Activated CD4-positive, alpha-beta T cell treated with anti-CD3 and anti-CD28 coated beads, Interleukin-2, amount 50 U/mL, for 4 hours (primary cell): ENCODE measurements at regions not wholly inside any gene's neighbourhood (a gene's known extent, or its start where the extent isn't known, plus 50 kb on each side); places are given as distances from the start of the nearest gene placed in this dataset.
A peak's percentile ranks its signal among the peaks of the same experiment; 100 is the strongest.

ENCODE experiments used
- DNase-seq, 2 experiments: peaks; one replicate each; pipeline ENCODE4 v3.0.0-alpha.2; 2020

DNA sequence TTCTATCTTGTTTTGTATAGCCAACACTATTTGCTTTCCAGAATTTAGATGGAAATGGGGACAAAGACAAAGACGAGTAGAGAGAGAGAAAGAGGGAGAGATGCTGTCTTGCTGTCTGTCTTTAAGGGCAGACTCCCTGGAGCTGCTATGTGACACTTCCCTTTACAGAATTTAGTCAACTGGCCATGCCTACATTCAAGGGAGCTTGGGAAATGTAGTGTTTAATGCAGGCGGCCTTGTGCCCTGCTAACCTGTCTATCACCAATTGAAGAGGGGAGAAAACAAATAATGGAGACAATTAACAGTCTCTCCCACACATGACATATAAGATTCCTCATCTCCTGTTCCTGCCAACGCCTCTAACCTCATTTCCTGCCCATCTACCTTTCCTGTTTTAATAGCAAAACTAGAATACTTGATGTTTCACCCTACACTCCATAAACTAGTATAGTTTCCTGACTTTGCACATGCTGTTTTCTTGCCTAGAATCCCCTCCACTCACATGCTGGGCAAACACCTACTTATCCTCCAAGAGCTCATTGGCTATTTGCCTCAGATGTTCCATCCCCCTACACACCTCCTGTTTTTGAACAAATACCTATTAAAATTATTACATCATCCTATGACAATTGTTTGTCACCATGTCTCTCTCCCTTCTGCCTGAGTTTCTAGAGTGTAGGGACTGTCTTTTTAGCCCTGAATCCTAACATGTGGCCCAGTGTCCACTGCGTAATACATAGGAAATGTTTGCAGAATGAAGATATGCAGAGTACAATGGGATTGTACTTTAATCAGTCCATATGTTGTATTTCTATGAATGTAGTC lies 117.2 kb downstream of the SLC25A24 start:
- DNase-seq = no peak

DNA sequence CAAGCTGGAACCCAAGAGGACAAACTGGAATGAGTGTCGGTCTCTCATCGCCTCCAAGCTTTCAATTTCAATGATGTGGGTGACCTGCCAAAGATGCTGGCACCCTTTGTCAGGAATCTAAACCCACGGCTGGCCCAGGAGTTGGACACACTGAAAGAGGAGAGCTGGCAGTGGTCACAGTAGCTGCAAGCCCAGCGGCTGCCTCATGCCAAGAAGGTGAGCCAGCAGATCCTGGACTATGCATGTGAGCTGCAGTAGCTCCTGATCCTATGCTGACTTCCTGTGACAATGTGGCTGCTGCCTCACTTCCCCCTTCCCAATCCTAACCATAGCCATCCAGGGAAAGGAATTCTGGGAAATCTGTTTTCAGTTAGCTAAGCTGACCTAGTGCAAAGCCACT lies 117.0 kb upstream of the VAV3 start:
- no peak for DNase-seq

DNA sequence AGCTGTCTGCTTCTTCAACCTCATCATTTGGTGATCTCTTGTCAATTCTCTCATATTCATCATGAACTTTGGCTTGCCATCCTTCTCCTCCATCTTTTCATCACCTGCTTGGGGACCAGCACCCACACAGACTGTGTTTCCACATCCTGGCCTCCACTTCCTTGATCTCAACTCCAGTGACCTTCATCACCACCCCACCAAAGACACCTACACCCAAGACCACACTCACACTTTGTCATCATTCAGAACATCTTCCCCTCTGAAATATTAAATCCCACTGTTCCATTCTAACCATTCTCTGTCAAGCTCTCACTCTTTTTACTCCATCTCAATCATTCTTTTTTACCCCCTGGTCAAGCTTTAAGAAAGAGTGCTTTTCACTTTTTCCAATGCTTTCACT lies 115.5 kb upstream of the VAV3 start:
- peak in 1 of 2 experiments; percentile 22 for DNase-seq

DNA sequence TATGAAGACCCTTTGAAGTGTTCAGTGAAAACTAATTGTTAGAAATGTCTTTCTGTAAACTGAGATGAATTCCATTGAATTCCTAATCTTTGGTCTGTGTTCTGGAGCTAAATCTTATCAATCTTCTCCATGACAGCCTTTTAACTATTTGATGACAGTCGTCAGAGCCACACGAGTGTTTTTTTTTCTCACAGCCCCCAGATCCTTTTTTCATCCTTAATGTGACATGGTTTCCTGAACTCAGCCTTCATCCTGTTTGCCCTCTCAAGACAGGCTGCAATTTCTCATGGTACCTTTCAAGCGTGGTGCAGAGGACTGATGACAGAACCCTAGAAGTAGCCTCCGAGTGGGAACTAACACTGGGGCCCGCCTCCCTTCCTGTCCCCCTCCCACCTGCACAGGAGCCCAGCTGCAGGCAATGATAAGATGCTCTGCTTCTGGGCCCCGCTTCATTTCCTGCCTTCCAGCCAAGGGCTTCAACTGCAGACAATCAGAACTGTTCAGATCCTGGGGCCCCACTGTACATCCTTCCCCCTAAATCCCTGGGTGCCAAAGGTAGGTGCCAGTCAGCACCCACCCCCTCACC lies 114.6 kb upstream of the VAV3 start:
- peak; percentile 23 to 35 for DNase-seq

DNA sequence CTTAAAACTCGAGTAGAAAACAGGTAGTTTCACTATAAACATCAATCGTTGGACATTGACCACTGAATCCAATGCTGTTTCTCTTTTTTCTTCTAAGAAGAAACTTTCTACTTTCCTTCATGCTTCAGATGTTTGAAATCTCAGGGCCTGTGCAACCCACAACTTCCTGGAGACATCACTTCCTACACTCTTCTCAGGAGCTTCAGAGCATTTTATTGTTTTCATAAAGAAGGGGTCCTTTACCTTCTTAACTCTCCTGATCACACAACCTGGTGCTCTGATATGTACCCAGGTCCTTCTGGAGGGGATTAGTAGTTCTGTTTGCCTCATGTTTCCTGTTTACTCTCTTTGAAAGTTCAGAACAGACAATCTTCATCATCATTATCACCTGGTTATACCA lies 113.0 kb upstream of the VAV3 start:
- DNase-seq = no peak

DNA sequence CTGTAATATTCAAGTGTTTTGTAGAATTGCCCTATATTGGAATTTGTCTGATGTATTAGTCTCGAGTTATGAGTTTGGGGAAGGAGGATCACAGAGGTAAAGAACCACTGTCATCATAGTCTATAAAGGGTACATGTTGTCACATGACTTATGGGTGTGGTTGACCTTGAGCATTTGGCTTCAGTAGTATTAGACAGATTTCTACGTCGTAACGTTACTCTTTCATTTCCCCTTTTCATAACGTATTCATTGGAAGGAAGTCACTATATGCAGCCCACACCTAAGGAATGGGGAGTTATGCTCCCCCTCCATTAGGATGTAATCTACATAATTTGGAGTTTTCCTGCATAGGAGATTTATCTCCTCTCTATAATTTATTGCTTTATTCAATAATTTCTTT lies 110.1 kb upstream of the VAV3 start:
- no peak for DNase-seq

DNA sequence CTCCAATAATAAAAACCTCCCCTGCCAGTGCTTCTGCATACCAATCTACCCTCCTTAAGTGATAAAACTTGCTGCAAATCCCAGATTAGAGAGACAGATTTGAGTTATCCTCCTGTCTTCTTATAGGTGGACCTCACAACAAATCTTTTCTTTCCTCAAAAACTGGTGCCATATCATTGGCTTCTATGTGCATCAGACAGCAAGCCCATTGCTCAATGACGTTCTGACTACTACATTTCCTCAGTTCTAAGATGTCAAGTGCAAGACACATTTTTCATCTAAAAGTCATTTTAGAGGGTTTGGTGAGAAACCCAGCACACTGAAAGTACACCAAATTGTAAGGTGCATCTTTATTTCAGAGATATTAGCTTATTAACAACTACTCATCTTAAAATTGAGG lies 107.8 kb upstream of the VAV3 start:
- no peak for DNase-seq

DNA sequence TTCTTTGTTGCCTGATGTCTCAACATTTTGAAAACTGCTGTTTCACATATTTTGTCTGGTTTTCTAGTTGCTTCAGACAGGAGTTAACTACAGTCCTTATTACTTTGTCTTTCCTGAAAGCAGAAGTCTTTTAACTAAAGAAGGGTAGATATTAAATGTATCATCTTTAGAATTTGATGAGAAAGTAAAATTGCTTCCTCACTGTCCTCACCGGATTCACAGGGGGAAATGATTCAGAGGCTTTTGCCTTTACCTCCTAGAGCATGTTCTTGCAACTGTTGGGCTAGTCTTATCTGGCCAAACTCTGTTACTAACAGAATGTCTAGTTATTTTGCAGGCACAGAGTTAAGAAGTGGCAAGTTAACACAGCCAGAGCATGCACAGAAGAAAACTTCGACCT lies 107.2 kb upstream of the VAV3 start:
- no peak for DNase-seq

DNA sequence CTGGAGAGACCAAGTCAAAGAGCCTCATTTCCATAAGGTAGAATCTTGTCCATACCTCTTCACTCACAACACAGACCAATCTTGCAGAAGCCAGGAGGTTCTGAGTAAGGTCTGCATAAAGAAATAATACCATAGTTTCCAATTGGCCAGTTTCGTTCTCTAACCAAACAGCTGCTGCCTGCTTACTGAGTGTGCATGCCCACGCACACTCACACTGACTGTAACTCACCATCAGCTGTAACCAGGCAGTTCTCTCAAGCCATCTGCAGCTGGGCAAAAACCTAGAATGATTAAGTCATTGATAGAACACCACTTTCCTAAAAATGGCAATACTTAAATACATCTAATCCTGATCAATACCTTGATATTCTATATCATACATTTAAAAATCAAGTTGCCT lies 106.6 kb upstream of the VAV3 start:
- no peak for DNase-seq

DNA sequence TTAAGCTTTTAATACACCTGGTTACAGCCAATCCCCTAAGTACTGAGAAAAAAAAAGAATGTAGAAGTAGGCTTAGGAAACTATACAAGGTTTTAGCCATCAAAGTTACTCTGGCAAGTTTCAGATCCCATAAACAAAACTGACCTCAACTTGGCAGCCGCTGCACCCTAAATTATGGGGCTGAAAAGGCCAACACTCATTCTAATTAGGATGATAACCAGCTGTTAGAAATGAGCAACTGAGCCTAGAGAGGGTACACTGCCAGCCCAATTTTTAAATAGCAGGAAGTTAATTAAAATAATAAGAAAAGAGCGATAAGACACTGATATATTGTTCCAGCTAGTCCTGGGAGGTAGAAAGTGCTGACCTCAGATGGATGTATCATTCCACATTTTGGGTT lies 105.7 kb upstream of the VAV3 start:
- DNase-seq = no peak

DNA sequence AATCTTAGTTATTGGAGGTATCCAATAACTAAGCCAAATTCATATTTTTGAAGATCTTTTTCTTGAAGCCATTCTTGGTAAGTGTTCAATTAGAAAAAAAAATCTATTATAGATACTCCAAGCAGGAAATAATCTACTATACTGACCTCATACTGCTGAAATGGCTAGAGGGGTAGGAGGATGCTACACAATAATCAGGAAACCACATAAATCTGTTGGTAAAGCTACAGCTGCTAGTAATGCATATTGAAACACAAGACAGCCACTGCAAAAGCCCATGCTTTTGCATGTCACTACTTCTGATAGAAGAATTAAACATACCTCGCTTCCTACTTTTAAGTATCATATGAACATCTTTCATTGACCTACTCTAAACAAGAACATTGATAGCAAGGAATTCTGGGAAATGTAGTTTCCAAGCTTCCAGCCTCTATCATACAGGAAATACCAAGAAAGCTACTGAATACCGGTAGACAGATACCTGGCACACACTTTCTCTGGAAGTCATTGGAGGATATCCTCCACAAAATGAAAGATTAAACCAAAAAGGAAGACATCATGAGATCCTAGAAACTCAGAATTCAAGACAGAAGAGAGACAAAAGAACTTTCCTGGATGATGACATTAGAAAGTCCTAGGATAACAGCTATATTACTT lies 103.0 kb upstream of the VAV3 start:
- DNase-seq = no peak

DNA sequence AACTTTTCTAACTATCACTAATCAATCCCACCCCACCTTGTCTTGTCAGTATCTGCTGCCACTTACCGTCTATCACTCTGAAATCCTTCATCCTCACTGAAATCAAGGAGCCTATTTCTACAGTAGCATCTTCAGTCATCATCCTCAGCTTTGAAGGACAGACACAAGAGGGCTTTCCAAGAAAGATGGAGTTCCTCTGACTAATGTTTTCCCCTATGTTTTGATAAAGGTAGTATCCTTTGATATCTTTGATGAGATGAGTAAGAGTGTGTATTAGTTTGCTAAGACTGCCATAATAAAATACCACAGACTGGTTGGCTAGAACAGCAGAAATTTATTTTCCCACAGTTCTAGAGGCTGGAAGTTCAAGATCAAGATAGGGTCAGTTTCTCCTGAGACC lies 101.8 kb upstream of the VAV3 start:
- no peak for DNase-seq

DNA sequence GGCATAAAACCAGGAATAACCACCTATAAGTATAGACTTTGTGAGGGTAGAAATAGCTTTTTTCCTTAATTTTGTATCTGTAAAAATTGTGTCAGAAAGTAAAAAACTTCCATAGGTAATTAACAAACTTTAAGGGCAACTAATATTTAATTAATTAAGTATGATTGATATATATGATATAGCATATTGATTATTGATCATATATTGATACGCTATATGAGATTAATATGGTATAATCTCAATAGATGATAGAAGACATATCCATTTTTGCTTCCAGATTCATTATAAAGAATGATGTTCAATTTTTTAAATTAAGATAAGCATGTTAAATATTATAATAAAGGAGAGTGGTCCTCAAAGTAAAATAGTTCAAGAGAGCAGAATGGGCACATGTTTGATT lies 99.3 kb upstream of the VAV3 start:
- DNase-seq = no peak

DNA sequence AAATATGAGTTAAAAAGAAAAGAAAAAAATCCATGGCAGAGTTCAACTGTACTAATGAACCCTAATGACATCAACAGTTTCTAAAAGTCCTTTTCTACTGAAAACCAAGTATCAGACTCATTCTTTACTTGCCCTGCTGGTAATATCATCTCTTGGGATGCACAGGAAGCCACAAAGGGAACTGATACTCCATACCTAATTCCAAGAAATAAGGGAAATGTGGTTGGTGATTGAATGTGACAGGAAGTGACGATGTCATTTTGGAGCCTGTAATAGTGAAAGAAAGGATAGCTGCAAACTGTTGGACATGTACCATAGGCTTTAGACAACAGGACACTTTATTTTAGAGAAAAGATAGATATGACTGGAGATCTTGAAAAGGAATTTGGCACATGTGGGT lies 98.7 kb upstream of the VAV3 start:
- DNase-seq = no peak

DNA sequence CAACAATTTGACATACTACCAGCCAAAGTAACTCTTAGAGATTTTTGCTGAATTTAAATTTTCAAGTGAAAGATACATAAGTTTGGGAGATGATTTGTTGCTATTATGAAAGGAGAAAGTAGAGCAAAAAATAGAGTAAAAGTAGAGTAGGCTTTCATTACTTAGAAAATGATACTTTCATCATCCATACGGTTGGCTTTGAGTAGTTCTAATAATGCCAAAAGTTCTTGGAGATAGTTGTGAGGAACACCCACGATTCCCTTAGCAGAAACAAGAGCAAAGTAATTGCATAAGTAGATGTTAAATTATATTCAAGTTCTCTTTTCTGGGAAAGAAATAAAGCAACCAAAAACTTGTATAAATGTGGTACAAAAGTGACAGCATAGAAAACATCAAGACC lies 95.0 kb upstream of the VAV3 start:
- no peak for DNase-seq

DNA sequence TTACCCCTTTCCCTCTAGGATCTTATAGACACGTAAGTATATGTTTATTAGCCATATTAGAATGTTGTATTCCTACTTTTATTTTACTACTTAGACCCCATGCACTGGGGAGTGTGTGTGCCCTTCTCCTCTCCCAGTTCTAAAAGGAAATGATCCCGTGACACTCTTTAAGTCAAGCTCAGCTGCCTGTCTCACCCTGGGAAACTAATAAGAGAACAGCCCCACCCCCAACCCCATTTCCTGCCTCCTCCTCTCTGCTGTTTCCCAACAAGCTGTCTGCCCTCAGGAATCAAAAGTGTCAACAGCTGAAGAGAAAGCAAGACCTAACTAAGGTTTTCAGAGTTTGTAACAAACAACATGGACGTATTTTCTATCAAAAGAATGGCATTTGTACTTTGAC lies 92.6 kb upstream of the VAV3 start:
- no peak for DNase-seq

DNA sequence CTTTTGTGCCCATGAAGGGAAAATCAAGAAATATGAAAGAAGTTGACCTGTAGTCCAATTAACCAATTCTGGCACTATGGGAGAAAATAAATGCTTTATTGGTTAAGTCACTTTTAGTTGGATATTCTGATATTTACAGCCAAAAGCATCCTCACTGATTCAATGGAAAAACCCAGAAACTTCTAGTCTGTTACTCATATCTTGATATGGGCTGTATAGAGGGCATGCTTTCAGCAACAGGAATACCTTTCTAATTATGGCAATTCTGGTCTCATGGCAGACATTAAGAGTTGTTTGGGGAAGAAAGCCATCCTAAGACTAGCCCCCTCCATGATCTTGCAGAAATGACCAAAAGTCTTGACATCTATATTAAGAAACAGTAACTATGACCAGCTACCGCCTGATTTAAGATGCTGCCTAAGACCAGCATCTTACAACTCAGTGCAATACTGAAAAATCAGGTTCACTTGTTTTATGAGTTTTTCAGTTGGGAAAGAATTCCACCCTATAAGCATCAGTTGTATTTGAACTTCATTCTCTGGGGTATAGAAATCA lies 91.5 kb upstream of the VAV3 start:
- DNase-seq = no peak

DNA sequence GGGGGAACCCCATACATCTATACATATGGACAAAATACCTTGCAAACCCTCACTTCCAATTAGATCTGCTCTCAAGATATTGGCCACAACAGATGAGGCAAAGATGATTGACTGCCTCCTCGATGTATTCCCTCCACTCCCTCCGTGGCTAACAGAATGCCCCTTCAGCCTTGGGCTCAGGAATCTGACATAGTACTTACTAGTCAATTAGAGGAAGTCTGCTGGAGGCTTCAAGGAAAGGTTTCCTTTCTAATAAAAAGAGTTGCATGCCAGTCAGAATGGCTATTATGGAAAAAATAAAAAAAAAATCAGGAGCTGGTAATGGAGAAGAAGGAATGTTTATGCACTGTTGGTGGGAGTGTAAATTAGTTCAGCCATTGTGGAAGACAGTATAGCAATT lies 90.4 kb upstream of the VAV3 start:
- no peak for DNase-seq

DNA sequence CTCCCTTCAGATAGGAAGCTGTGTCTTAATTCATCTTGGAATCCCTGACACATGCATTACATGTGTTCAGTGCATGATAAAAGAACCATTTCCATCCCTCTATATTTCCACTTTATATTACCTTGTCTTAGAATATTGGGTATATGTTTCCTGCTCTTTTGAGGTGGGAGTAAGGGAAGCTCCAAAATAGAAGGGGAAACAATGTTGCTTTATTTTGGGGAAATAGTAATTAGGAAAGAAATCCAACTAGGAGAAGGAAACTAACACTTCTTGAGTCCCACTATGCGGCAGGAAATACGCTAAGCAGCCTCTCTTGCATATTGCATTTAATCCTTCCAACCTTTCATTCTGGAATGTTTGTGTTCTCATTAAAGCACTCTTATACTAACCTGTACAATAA lies 89.4 kb upstream of the VAV3 start:
- DNase-seq = no peak

DNA sequence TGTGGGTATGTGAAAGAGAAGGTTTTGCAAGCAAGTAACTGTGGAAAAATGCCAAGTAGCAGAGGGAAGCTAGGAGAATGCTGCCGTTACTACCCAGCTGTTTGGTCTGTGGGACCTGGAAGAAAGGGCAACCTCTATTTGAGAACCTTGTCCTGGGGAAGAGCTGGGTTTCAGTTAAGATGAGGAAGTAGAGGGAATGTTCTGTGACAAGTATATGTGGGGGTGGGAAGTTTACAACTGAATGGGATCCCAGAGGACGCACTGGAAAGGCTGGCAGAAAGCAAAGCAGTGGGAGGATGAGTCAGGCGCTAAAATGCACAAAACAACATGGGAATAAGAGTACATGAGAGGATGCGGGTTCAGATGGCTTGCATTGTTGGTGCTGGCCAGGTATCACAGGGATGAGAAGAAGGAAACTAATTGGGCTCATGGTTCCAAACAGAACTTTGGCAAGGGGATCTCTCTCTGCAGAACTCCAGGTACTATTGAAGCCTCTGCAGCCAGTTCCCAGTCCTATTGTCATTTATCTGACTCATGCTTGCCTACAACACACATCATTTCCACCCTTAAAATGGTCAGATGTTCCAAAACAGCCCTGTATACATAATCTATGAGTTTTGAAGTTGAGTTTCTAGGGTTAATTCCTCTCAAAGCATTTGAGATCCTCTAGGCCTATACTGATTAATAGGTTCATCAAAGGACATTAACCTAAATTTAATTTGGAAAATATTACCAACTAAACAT lies 88.5 kb upstream of the VAV3 start:
- no peak for DNase-seq

DNA sequence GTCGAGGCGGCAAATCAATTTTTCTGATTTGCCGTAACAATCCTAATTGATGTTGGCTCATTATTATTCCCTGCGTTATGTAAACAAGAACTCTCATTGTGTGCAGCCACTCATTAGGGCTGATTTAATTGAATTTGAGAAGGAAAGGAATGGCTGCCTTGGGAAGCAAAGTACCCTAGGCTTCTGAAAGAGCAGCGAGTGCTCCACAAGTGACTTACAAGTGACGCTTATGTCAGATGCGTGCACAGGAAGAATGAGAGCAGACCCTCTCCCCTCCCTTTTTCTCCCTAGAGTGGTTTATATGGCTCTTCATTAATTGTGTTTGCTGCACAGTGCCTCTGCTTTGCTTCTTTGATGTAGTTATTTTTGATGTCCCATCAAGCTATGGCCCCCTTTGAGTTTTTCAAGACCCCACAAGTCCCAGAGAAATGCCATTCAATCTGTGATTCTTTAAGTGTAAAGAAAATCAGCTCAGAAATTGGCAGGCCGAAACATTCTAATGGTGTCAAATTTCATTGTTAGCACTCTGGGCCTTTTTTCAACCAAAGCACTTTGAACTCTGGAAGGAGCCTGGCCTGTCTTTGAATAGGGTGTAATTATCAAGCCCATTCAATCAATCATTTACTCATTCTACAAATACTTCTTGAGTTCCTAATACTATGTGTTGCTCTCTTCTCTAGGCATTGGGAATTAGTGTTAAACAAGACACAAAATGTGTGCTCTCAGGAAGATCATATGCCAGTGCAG lies 86.8 kb upstream of the VAV3 start:
- no peak for DNase-seq

DNA sequence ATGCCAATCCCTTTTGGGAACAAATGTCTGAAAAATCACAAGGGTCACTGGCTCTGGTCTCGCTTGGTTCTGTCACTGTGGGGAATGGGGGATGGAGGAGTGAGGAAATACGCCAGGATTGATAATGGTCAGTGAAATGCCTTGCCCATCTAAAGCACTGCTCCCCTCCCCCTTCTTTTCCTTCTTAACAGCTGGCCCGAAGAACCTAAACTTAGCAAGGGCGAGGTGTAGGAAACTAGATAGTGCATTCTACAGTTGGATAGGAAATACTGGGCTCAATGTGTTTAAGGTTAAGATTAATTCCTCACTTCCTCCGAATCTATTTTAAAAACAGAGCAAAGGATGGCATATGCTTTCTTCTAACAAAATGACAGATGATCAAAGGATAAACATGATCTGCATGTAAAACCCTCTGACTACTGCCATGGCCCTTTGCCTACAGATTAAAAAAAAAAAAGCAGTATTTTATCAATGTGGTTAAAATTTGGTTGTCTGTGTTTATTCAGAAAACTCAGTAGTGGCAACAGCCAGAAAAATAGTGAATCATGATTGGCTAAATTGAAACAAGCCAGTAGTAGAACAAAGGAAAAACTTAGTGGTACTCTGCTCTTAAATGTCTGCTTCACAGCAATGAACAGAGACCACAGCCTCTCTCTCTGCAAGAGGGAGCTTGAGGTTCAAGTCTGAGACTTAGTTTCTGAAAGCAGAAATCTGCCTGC lies 86.1 kb upstream of the VAV3 start:
- DNase-seq = no peak
